MM.1S (cell line): ENCODE measurements at regions not wholly inside any gene's neighbourhood (a gene's known extent, or its start where the extent isn't known, plus 50 kb on each side); places are given as distances from the start of the nearest gene placed in this dataset.

Source experiments
- DNase-seq: peaks from one replicate; pipeline ENCODE4 v3.0.0-alpha.2; 2015
- H2AFZ ChIP-seq: fragments of 300-600 bp; sonication (generic); 2 replicates; pipeline ENCODE4 v1.6.0; 2016; ENCODE audit warnings: antibody characterized with exemption, low read length
- H3F3A ChIP-seq: fragments of 300-600 bp; sonication (generic); 2 replicates; pipeline ENCODE4 v1.6.1; 2016; ENCODE audit warnings: mild to moderate bottlenecking, antibody characterized with exemption, low read length, moderate library complexity, mixed read lengths; ENCODE audit not compliant: insufficient read depth
- H3K27ac ChIP-seq: fragments of 300-600 bp; sonication (generic); 2 replicates; pipeline ENCODE4 v1.5.1; 2016; ENCODE audit warnings: mild to moderate bottlenecking, low read length
- H3K27me3 ChIP-seq: fragments of 300-600 bp; sonication (generic); replicated peaks from 2 replicates; pipeline ENCODE4 v1.6.0; 2016; ENCODE audit warnings: low read length; ENCODE audit not compliant: insufficient read depth
- H3K36me3 ChIP-seq: fragments of 300-600 bp; sonication (generic); replicated peaks from 2 replicates; pipeline ENCODE4 v1.6.1; 2016; ENCODE audit warnings: mild to moderate bottlenecking, low read length, mixed read lengths; ENCODE audit not compliant: insufficient read depth
- H3K4me1 ChIP-seq: fragments of 300-600 bp; sonication (generic); 2 replicates; pipeline ENCODE4 v1.6.1; 2016; ENCODE audit warnings: low read length, mixed read lengths
- H3K4me2 ChIP-seq: fragments of 300-600 bp; sonication (generic); 2 replicates; pipeline ENCODE4 v1.6.0; 2016; ENCODE audit warnings: low read depth, low read length
- H3K4me3 ChIP-seq: fragments of 300-600 bp; sonication (generic); 2 replicates; pipeline ENCODE4 v1.5.1; 2016; ENCODE audit warnings: low read length, mixed read lengths
- H3K79me2 ChIP-seq: fragments of 300-600 bp; sonication (generic); 2 replicates; pipeline ENCODE4 v1.6.1; 2016; ENCODE audit warnings: mixed run types, low read length, mixed read lengths
- H3K9ac ChIP-seq: fragments of 300-600 bp; sonication (generic); 2 replicates; pipeline ENCODE4 v1.6.1; 2016; ENCODE audit warnings: low read length, mixed read lengths
- H3K9me2 ChIP-seq: fragments of 300-600 bp; sonication (generic); replicated peaks from 2 replicates; pipeline ENCODE4 v1.6.1; 2016; ENCODE audit warnings: mild to moderate bottlenecking, low read length, mixed read lengths; ENCODE audit not compliant: insufficient read depth
- H3K9me3 ChIP-seq: fragments of 300-600 bp; sonication (generic); replicated peaks from 2 replicates; pipeline ENCODE4 v1.6.1; 2016; ENCODE audit warnings: mild to moderate bottlenecking, low read length, mixed read lengths; ENCODE audit not compliant: insufficient read depth
- H4K20me1 ChIP-seq: fragments of 300-600 bp; sonication (generic); 2 replicates; pipeline ENCODE4 v1.6.1; 2016; ENCODE audit warnings: mild to moderate bottlenecking, low read length, moderate library complexity, mixed read lengths; ENCODE audit not compliant: insufficient read depth
- CTCF ChIP-seq: fragments of 300-600 bp; sonication (generic); IDR thresholded peaks from 2 replicates; pipeline ENCODE4 v1.5.1; 2016; ENCODE audit warnings: antibody characterized with exemption, low read length, mixed read lengths
- EZH2 ChIP-seq: fragments of 300-600 bp; sonication (generic); optimal IDR thresholded peaks from 2 replicates; pipeline ENCODE3; 2017; ENCODE audit warnings: low read depth, mild to moderate bottlenecking, antibody characterized with exemption, low read length, mixed read lengths
- EZH2phosphoT487 ChIP-seq: fragments of 300-600 bp; sonication (generic); IDR thresholded peaks from 2 replicates; pipeline ENCODE4 v1.6.1; 2018; ENCODE audit warnings: antibody characterized with exemption, low read length

GRCh38 chr2:16168506-16169264 is 228.3 kb downstream of the MYCN start:
- Histone ChIP-seq H3K4me3 (no peak overlapping the region), H3F3A (no peaks in the 10 kb centered on the region), H2AFZ (no peak overlapping the region), H3K9me3 (no peaks in the 10 kb centered on the region), H3K36me3 (no peaks in the 10 kb centered on the region), H3K4me1 (no peaks in the 10 kb centered on the region), H3K27ac (no peak overlapping the region), H3K9ac (no peak overlapping the region), H4K20me1 (no peaks in the 10 kb centered on the region), H3K27me3 (no peaks in the 10 kb centered on the region), H3K9me2 (no peaks in the 10 kb centered on the region), H3K4me2 (no peak overlapping the region), H3K79me2 (no peaks in the 10 kb centered on the region)
- TF ChIP-seq CTCF, result no peak
- no peak for TF ChIP-seq EZH2
- TF ChIP-seq EZH2phosphoT487, result no peak
- DNase-seq, result no peak

GRCh38 chr2:16167870-16168426 is 227.6 kb downstream of the MYCN start:
- Histone ChIP-seq H3K27ac (no peak overlapping the region), H2AFZ (no peak overlapping the region), H3K9me3 (no peaks in the 10 kb centered on the region), H4K20me1 (no peaks in the 10 kb centered on the region), H3K27me3 (no peaks in the 10 kb centered on the region), H3K4me3 (no peak overlapping the region), H3K4me2 (no peak overlapping the region), H3K79me2 (no peaks in the 10 kb centered on the region), H3F3A (no peaks in the 10 kb centered on the region), H3K9ac (no peak overlapping the region), H3K4me1 (no peaks in the 10 kb centered on the region), H3K9me2 (no peaks in the 10 kb centered on the region), H3K36me3 (no peaks in the 10 kb centered on the region)
- no peak for TF ChIP-seq EZH2
- no peak for DNase-seq

- H4K20me1 ChIP-seq, result no peaks in the 10 kb centered on the region
- no peak overlapping the region for H2AFZ ChIP-seq
- TF ChIP-seq EZH2phosphoT487 (no peak), EZH2 (no peak)
- H3K27me3 ChIP-seq, result no peaks in the 10 kb centered on the region
- DNase-seq, result no peak
- no peaks in the 10 kb centered on the region for H3K9me3 ChIP-seq
- H3K9ac ChIP-seq, result no peak overlapping the region
- no peak overlapping the region for H3K27ac ChIP-seq
- no peaks in the 10 kb centered on the region for H3K36me3 ChIP-seq
- no peaks in the 10 kb centered on the region for H3K4me1 ChIP-seq
- no peaks in the 10 kb centered on the region for H3K9me2 ChIP-seq
- no peak overlapping the region for H3K4me2 ChIP-seq
- no peak overlapping the region for H3K4me3 ChIP-seq
- no peaks in the 10 kb centered on the region for H3F3A ChIP-seq
- H3K79me2 ChIP-seq, result no peaks in the 10 kb centered on the region
Observed at GRCh38 chr2:16167451-16167861, 227.1 kb downstream of the MYCN start.

GRCh38 chr2:16166327-16166981 is 226.1 kb downstream of the MYCN start:
- Histone ChIP-seq H3K9me3 (no peaks in the 10 kb centered on the region), H3K4me3 (no peak overlapping the region), H2AFZ (no peak overlapping the region), H3K4me2 (no peak overlapping the region), H3K9ac (no peak overlapping the region), H3K4me1 (no peaks in the 10 kb centered on the region), H4K20me1 (no peaks in the 10 kb centered on the region), H3K79me2 (no peaks in the 10 kb centered on the region), H3F3A (no peaks in the 10 kb centered on the region), H3K36me3 (no peaks in the 10 kb centered on the region), H3K9me2 (no peaks in the 10 kb centered on the region), H3K27me3 (no peaks in the 10 kb centered on the region), H3K27ac (no peak overlapping the region)
- no peak for DNase-seq
- TF ChIP-seq EZH2, result no peak
- no peak for TF ChIP-seq CTCF
- no peak for TF ChIP-seq EZH2phosphoT487
